PC-3 (cell line): ENCODE measurements at regions not wholly inside any gene's neighbourhood (a gene's known extent, or its start where the extent isn't known, plus 50 kb on each side); places are given as distances from the start of the nearest gene placed in this dataset.

Experiments
- CTCF ChIP-seq: fragments of 300-600 bp; sonication (generic); conservative IDR thresholded peaks from 2 replicates; pipeline ENCODE4 v1.5.1; 2017; ENCODE audit warnings: antibody characterized with exemption, low read depth, mild to moderate bottlenecking, low read length
- EZH2 ChIP-seq: fragments of 300-600 bp; sonication (generic); IDR thresholded peaks from one replicate; pipeline ENCODE4 v1.6.1; 2017; ENCODE audit warnings: antibody characterized with exemption, mild to moderate bottlenecking, low read length; ENCODE audit not compliant: unreplicated experiment
- EZH2phosphoT487 ChIP-seq: fragments of 300-600 bp; sonication (generic); IDR thresholded peaks from 2 replicates; pipeline ENCODE4 v1.6.1; 2018; ENCODE audit warnings: mild to moderate bottlenecking, antibody characterized with exemption, low read length, borderline replicate concordance

- no peak for TF ChIP-seq CTCF
- no peak for TF ChIP-seq EZH2
- TF ChIP-seq EZH2phosphoT487, result no peak
These were observed 1461.1 kb downstream of the TECRL start for GRCh38 chr4:62948108-62948507.
